IPS DF 6.9 (cell line): ENCODE measurements at regions not wholly inside any gene's neighbourhood (a gene's known extent, or its start where the extent isn't known, plus 50 kb on each side); places are given as distances from the start of the nearest gene placed in this dataset.
"Not testable (repeated sequence)": the region's sequence is repeated elsewhere in the genome, so short reads cannot be mapped to it uniquely, and the experiment has no call there.

Experiments used
- DNase-seq: peaks from one replicate; pipeline ENCODE4 v3.0.0-alpha.2; 2013; ENCODE audit warnings: low read depth, low spot score
- H3K27ac ChIP-seq: one replicate; pipeline ENCODE4 v1.5.1; 2013; ENCODE audit warnings: low read length, control low read depth
- H3K27me3 ChIP-seq: 2 replicates; pipeline ENCODE4 v1.6.1; 2013; ENCODE audit warnings: mild to moderate bottlenecking, low read length; ENCODE audit not compliant: control insufficient read depth, insufficient read depth
- H3K36me3 ChIP-seq: 2 replicates; pipeline ENCODE4 v1.6.1; 2013; ENCODE audit warnings: low read length; ENCODE audit not compliant: control insufficient read depth, insufficient read depth
- H3K4me1 ChIP-seq: 2 replicates; pipeline ENCODE4 v1.6.1; 2013; ENCODE audit warnings: low read length; ENCODE audit not compliant: control insufficient read depth, insufficient read depth
- H3K4me3 ChIP-seq: 2 replicates; pipeline ENCODE4 v1.5.1; 2013; ENCODE audit warnings: mild to moderate bottlenecking, low read length
- H3K9me3 ChIP-seq: 2 replicates; pipeline ENCODE4 v1.6.1; 2013; ENCODE audit warnings: low read length, inconsistent platforms; ENCODE audit not compliant: control insufficient read depth, insufficient read depth
- WGBS: extraction: QIAGEN DNeasy Blood & Tissue Kit; methylation state at CpG from one replicate; pipeline ENCODE4 v1.1.7; 2013; ENCODE audit warnings: mixed read lengths, missing lambda C conversion rate; ENCODE audit not compliant: insufficient read length, insufficient coverage; 5-methylcytosine and 5-hydroxymethylcytosine counted together

DNA sequence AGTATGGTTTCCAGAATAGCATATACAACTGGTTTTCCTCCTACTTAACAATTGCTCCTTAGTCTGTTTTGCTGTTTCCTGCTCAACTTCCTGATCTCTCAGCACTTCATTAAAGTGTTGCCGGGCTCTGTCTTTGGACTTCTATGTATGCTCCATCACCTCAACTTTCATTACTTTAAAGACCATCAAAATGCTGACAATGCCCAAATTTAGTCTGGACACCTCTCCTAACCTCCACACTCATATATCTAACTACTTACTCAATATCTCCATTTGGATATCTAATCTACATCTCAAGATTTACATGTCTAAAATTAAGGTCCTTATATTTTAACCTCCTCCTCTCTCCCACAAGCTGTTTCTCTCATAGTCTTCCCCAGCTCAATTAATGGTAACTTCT lies 54.4 kb upstream of the LGR5 start:
- no peak overlapping the region for H3K27ac ChIP-seq
- H3K9me3 ChIP-seq = no peaks in the 10 kb centered on the region
- no peaks in the 10 kb centered on the region for H3K4me1 ChIP-seq
- no peak overlapping the region for H3K4me3 ChIP-seq
- no peaks in the 10 kb centered on the region for H3K36me3 ChIP-seq
- no peaks in the 10 kb centered on the region for H3K27me3 ChIP-seq
- no peak for DNase-seq
- WGBS = no CpG with 5 or more reads among the region's 1 CpG

DNA sequence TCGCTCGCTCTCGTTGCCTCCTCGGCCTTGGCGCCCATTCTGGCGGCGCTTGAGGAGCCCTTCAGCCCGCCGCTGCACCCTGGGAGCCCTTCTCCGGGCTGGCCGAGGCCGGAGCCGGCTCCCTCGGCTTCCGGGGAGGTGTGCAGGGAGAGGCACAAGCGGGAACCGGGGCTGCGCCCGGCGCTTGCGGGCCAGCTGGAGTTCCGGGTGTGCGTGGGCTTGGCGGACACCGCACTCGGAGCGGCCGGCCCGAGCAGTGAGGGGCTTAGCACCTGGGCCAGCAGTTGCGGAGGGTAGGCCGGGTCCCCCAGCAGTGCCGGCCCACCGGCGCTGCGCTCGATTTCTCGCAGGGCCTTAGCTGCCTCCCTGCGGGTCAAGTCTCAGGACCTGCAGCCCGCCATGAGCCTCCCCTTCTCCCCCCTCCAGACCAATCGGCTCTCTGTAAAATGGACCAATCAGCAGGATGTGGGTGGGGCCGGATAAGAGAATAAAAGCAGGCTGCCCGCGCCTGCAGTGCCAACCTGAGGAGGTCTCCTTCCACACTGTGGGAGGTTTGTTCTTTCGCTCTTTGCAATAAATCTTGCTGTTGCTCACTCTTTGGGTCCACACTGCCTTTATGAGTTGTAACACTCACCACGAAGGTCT lies 62.8 kb upstream of the LGR5 start:
- H3K4me1 ChIP-seq, H3K27ac ChIP-seq: not testable (repeated sequence)
- WGBS = no CpG with 5 or more reads among the region's 45 CpGs

DNA sequence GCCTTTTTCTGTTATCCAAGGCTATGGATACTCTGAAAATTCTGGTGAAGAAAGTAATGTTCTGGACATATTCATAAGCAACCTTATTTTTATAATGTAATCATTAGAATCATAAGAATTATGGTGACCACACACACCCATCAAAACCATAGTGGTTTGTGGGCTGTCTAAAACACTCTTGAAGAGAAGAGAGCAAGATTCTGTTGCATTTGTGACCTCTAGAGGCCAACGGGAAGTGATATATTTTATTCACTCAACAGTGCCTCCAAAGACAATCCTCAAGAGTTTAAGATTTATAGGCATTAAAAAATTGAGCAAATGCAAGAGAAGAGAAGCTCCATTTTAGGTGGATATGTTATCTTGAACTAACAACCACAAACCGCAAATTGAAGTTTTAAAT lies 68.5 kb upstream of the LGR5 start:
- no peaks in the 10 kb centered on the region for H3K4me1 ChIP-seq
- no peaks in the 10 kb centered on the region for H3K36me3 ChIP-seq
- no peak overlapping the region for H3K27ac ChIP-seq
- no peaks in the 10 kb centered on the region for H3K9me3 ChIP-seq
- WGBS = no CpG with 5 or more reads among the region's 2 CpGs
- no peak overlapping the region for H3K4me3 ChIP-seq
- DNase-seq = no peak
- no peaks in the 10 kb centered on the region for H3K27me3 ChIP-seq

More for the DNA sequence above, 62.8 kb upstream of the LGR5 start:
- H3K4me3 ChIP-seq, H3K27me3 ChIP-seq, DNase-seq, H3K9me3 ChIP-seq, H3K36me3 ChIP-seq: not testable (repeated sequence)

DNA sequence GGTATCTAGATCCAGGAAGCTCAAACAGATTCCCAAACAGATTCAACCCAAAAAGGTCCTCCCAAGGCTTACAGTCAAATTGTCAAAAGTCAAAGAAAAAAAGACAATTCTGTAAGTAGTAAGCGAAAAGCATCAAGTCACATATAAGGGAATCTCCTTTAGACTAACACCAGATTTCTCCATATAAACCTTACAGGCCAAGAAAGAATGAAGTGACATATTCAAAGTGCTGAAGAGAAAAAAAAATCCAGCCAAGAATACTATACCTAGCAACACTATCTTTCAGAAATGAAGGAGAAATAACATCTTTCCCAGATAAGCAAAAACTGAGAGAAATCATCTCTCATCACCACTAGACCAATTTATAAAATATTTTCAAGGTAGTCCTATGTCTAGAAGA lies 79.6 kb upstream of the LGR5 start:
- Histone ChIP-seq H3K4me1 (no peaks in the 10 kb centered on the region), H3K36me3 (no peaks in the 10 kb centered on the region)
- no CpG with 5 or more reads among the region's 1 CpG for WGBS

DNA sequence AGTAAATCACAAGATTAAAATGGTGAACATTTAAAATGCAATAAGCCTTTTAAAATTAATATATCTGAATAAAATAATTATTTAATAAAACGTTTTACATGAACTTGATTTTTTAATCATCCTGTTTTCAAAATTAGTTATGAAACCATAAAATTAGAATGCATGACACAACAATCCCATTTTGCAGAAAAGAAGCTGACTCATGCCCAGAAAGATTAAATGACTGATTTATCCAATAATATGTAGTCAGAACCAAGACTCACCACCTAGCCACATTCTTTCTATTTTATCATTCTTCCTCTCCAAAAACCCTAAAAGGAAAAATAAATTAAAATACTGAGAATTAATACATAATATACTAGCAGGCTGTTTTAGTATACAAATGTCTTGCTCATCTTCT lies 83.0 kb upstream of the LGR5 start:
- Histone ChIP-seq H3K27me3 (no peaks in the 10 kb centered on the region), H3K36me3 (no peaks in the 10 kb centered on the region), H3K4me1 (no peaks in the 10 kb centered on the region), H3K4me3 (no peak overlapping the region), H3K27ac (no peak overlapping the region), H3K9me3 (no peaks in the 10 kb centered on the region)
- no CpG with 5 or more reads among the region's 1 CpG for WGBS
- DNase-seq = no peak

More for the DNA sequence above, 79.6 kb upstream of the LGR5 start:
- H3K9me3 ChIP-seq = no peaks in the 10 kb centered on the region
- no peak for DNase-seq
- no peak overlapping the region for H3K4me3 ChIP-seq
- no peak overlapping the region for H3K27ac ChIP-seq
- no peaks in the 10 kb centered on the region for H3K27me3 ChIP-seq

DNA sequence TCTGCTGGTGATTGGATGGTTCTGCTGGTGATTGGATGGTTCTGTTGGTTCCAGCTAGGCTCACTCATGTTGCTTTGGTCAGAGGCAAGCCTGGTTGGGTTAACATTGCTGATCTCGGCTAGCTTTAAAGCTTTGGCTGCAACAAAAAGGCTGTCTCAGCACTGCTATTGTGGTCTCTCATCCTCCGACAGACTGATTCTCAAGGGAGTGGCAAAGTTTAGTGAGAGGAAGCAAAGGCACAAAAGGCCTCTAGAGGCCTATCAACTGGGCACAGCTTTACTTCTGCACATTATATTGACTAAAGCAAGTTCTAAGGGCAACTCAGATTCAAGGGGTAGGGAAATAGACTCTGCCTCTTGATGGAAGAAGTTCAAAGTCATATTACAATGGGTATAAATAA lies 84.7 kb upstream of the LGR5 start:
- no peaks in the 10 kb centered on the region for H3K4me1 ChIP-seq
- H3K36me3 ChIP-seq = no peaks in the 10 kb centered on the region
- no peak overlapping the region for H3K4me3 ChIP-seq
- no peaks in the 10 kb centered on the region for H3K9me3 ChIP-seq
- H3K27ac ChIP-seq = no peak overlapping the region
- H3K27me3 ChIP-seq = no peaks in the 10 kb centered on the region
- DNase-seq = no peak
- WGBS = no CpG with 5 or more reads among the region's 2 CpGs

DNA sequence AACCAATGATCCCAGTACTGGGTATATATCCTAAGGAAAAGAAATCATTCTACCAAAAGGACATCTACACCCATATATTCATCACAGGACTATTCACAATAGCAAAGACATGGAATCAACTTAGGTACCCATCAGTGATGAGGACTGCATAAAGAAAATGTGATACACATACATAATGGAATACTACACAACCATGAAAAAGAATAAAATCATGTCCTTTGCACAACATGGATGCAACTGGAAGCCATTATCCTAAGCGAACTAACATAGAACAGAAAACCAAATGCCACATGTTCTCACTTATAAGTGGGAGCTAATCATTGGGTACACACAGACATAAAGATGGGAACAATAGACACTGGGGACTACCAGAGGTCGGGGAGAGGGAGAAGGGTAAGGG lies 86.0 kb upstream of the LGR5 start:
- no peak overlapping the region for H3K4me3 ChIP-seq
- DNase-seq = no peak
- H3K27ac ChIP-seq = no peak overlapping the region
- H3K27me3 ChIP-seq = no peaks in the 10 kb centered on the region
- no peaks in the 10 kb centered on the region for H3K4me1 ChIP-seq
- WGBS = no CpG with 5 or more reads among the region's 2 CpGs
- H3K36me3 ChIP-seq = no peaks in the 10 kb centered on the region
- no peaks in the 10 kb centered on the region for H3K9me3 ChIP-seq

DNA sequence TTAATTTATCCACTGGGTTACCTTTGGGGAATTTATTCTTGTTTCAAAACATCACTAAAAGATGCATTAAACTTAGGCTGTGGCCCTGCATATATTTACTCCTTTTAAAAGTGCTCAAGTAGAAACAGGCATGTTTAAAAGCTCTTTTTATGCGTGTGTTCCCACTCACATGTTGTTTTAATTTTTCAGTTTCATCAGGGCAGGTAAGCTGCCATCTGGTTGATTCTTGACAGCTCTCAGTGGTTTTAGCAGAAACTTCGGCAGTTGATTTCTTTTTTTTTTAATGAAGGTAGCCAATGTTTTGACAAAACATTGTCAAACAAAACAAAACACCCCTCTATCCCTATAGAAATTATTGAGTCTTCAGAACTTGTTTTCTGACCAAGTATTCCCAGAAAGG lies 89.6 kb upstream of the LGR5 start:
- Histone ChIP-seq H3K27me3 (no peaks in the 10 kb centered on the region), H3K27ac (no peak overlapping the region), H3K4me3 (no peak overlapping the region), H3K4me1 (no peaks in the 10 kb centered on the region), H3K36me3 (no peaks in the 10 kb centered on the region), H3K9me3 (no peaks in the 10 kb centered on the region)
- no peak for DNase-seq
- no CpG with 5 or more reads among the region's 2 CpGs for WGBS

DNA sequence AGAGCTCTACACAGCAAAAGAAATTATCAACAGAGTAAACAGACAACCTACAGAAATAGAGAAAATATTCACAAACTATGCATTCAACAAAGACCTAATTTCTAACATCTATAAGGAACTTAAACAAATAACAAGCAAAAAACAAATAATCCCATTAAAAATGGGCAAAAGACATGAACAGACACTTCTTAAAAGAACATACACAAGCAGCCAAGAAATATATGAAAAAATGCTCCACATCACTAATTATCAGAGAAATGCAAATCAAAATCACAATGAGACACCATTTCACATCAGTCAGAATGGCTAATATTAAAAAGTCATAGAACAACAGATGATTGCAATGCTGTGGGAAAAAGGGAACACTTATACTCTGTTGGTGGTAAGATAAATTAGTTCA lies 100.7 kb upstream of the LGR5 start:
- no peaks in the 10 kb centered on the region for H3K36me3 ChIP-seq
- no peaks in the 10 kb centered on the region for H3K9me3 ChIP-seq
- no peak for DNase-seq
- no peaks in the 10 kb centered on the region for H3K4me1 ChIP-seq
- H3K27me3 ChIP-seq = no peaks in the 10 kb centered on the region
- no peak overlapping the region for H3K4me3 ChIP-seq
- H3K27ac ChIP-seq = no peak overlapping the region

DNA sequence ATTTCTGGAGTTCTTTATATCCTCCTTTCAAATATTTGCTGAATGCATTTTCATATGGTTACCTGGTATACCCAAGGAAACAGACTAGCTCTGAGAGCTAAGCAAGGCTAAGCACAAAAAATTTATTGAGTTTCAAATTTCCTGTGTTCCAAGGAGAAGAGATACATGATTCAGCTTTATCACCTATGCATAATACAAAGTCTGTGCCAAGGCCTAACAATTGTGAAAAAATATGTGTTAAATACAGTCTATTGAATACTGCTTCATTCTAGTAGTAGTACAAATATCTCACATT lies 103.7 kb upstream of the LGR5 start:
- Histone ChIP-seq H3K27ac (no peak overlapping the region), H3K4me3 (no peak overlapping the region), H3K9me3 (no peaks in the 10 kb centered on the region), H3K27me3 (no peaks in the 10 kb centered on the region), H3K36me3 (no peaks in the 10 kb centered on the region), H3K4me1 (no peaks in the 10 kb centered on the region)
- no peak for DNase-seq

DNA sequence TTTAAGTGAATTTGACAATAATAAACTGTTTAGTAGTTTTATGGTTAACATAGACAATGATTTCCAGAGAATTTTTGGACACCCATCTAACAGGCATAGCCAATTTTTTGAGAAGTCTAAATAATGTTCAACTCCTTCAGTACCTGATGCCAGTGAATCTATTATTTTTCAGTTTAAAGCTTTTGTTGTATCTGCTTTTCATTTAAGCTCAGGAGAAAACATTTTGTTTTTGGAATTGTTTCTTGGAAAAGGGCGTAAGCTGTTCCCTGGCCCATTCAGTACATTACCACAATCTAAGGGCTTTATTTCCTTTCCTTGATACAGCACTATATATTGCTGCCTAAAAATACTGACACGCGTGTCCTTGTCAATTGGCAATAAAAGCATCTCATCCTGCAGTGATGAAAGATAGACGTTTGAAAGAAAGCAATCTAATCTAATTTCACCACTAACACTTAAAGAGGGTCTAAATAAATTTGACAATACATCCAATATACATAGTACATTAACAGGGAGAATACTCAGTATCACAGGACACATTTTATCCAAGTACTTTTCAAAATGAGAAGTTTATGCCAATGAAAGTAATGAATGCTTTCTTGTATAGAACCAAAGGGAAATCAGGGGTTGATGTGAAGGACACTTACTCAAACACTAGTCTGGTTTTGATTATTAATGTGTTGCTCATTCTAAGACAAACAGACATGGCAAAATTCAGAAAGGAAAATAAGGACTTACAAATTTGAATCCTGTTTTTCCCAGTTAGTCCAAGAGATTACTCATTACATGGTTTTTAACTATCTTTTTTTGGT lies 104.2 kb upstream of the LGR5 start:
- Histone ChIP-seq H3K4me3 (no peak overlapping the region), H3K27me3 (no peaks in the 10 kb centered on the region), H3K9me3 (no peaks in the 10 kb centered on the region), H3K4me1 (no peaks in the 10 kb centered on the region), H3K27ac (no peak overlapping the region), H3K36me3 (no peaks in the 10 kb centered on the region)
- DNase-seq = no peak
- WGBS = no CpG with 5 or more reads among the region's 4 CpGs
